ENCODE measurements at regions not wholly inside any gene's neighbourhood (a gene's known extent, or its start where the extent isn't known, plus 50 kb on each side); places are given as distances from the start of the nearest gene placed in this dataset.
"Not testable (repeated sequence)": the region's sequence is repeated elsewhere in the genome, so short reads cannot be mapped to it uniquely, and the experiment has no call there.

DNA sequence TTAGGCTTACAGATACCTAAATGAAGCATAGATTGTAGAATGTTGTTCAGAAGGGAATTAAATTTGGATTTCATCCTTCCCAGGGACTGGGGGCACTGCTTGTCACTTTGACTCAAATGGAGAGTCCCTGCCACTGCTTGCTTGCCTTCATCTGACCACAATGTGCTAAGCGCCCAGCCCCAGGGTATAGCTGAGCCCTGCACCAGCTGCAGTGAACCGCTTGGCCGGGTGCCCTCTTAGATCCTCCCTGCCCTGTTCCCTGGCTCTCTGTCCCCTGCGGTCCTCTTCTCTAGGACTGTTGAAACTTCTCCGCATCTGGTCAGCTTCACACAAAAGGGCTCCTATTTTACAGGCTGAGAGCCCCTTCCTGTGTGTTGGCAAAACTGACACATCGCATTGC lies 170.9 kb downstream of the BCL2L11 start:
- DNase-seq: not testable (repeated sequence)

DNA sequence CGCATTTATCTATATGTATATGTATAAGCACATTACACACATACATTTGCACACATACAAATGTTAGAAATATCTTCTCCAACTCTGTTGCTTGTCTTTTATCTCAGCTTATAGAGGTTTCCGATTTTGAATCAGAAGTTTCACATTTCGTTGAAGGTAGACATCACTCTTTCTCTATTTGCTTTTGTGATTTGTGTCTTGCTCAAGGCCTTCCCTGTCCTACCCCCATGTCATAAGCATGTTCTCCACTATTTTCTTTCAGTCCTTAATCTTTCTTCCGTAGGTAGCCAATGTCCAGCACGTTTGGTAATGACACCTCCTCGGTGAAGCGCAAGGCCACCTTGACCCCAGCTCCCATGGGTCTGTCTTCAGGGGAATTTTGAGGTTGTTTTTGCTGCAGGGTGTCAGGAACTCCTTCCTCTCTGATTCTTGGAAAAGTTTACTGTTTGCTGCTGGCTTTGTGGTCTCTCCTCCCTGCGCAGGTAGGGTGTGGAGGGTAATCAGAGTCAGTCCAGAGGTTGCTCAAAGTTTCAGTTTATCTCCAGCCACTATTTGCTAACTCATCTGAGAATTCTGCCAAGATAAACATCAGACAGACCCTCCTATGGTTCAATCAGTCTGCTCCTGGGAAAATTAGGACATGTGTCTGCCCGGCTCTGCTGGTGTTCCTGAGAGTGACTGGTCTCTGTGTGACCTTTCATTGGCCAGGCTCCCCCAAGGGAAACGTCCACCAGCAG lies 171.7 kb downstream of the BCL2L11 start:
- not testable (repeated sequence) for DNase-seq

DNA sequence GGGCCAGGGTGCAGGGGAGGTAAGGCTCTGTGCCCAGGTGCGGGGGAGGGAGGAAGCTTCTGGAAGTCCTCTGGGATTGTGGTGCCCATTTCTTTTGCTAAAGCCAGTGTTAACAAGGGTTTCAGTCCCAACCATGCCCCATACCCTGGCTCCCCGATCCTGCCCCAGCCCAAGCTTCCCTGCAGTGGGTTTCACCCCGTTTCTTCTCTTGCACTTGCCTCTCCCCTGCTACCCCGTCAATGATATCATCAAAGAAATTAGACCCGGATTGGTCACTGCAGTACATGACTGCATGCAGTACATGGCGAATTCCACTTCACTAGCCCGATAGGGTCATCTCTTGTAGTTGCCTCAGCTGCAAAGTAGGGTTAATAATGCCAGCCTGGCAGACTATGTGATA lies 174.0 kb downstream of the BCL2L11 start:
- not testable (repeated sequence) for DNase-seq

DNA sequence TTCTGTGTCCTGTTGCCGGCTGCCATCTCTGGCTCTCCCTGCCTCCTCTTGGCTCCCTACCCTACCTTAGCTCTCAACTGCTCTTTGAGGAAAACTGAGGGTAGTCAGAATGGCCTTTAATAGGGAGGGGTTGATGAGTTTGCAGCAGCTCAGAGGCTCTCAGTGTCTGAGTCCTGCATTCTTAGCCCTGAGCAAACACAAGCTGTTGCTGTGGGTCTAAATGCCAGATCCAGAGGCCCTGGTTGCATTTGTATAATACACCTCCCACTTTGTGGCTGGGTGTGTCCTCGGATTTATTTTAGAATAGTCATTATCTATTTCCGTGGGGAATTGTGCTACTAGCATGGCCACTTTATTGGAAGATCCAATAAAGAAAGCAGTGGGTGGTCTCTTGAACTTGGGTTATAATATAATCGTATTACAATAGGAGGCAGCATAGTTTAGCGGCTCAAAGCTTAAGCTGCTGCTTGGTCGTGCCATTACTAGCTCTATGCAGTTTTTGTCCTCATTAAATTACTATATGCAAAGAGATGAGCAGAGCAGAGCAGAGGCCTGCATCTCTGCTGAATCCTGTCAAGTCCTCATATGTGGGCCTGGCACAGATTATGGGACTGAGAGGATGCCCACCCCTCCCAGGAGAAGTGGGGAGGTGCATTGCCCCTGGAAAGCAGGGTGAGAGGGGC lies 175.5 kb downstream of the BCL2L11 start:
- DNase-seq: not testable (repeated sequence)

DNA sequence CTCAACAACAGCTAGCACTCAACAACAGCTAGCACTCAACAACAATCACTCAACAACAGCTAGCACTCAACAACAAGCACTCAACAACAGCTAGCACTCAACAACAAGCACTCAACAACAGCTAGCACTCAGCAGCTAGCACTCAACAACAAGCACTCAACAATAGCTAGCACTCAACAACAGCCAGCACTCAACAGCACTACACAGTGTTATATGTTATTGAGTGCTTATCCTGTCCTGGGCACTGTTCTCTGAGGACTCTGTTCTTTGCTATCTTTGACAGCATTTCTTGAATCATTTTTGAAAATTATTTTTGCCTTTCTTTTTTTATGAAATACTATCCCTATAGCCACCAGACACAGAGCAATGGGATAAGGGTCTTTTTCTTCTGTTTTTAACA lies 176.4 kb downstream of the BCL2L11 start:
- not testable (repeated sequence) for DNase-seq

DNA sequence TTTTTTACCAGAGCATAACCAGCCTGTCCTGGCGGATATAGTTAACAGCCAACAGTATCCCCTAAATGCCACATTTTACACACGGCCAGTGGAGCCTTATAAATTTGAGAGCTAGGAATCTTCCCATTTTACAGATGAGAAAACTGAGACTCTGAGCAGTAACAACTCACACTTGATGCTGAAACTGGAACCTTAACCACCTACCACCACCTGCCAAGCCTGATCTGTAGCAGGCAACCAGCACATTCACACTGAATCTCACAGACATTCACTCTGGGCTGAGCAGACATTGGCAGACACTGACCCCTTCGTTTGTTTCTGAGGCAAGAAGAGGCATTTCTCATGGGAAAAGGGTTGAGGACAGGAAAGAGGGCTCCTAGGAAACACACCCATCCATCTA lies 178.2 kb downstream of the BCL2L11 start:
- not testable (repeated sequence) for DNase-seq

DNA sequence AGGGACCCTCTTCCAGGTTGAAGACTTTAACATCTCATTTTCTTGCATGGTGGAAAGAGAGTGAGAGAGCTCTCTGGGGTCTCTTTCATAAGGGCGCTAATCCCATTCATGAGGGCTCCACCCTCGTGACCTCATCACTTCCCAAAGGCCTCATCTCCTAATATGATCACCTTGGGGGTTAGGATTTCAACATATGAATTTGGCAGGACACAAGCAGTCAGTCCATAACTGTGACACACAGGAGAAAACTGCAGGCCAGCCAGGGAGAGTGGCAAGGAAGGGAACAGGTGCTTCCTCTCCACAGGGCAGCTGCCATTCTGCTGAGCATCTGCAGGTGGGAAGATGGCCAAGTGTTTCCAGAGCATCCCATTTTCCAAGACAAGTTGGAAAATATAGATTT lies 178.9 kb downstream of the BCL2L11 start:
- not testable (repeated sequence) for DNase-seq

DNA sequence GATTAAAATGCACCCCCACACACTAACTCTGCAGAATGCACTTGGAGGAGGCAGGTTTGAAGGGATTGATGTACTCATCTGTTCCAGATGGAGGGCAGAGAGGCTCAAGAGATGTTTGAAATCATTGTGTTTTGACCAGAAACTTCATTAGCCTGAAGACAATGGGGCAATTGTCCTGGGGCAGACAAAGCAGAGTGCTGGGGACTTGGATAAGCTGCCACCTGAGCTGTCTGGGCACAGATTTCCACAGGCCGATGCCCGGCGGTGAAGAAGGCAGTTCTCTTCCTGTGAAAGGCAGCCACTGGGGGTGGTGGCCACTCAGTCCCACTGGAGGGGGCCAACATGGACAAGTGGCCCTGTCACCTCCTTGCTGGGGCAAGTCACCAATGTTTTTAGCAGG lies 181.0 kb downstream of the BCL2L11 start:
- DNase-seq: not testable (repeated sequence)

DNA sequence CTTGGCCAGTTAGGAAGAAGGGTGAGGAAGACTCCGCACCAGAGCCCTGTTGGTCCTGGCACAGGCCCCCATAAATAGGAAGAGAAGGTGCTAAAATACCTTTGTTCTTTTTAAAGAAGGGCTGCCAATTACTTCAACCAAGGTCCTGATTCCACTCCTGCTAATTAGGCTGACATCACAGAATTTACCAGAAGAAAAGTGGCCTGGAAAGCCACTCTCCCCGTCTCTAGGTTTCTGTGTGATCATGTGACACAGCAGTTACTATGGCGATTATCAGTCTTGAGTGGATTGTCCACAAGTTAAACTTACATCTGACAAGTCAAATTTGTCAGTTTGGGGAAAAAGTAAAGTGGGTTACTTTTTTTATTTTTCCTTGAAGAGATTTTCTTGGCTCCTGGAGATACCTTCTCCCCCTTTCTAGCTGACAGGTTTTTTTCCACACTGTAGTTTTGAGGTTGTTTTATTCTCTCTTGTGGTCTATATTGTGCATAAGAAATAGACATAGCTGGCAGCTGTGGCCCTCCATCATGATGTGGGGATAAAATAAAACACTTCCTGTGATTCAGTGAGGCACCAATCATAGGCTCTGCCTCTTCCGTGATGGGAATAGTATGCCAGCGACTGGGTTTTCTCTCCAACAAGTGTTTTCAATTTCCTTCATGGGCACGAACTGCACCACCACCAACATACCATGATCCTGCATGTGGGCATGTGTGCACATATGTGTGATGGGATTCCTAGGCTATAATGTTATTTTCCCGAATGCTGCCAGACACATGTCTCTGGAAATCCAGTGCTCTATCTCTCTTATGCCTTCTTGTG lies 181.9 kb downstream of the BCL2L11 start:
- DNase-seq: not testable (repeated sequence)

DNA sequence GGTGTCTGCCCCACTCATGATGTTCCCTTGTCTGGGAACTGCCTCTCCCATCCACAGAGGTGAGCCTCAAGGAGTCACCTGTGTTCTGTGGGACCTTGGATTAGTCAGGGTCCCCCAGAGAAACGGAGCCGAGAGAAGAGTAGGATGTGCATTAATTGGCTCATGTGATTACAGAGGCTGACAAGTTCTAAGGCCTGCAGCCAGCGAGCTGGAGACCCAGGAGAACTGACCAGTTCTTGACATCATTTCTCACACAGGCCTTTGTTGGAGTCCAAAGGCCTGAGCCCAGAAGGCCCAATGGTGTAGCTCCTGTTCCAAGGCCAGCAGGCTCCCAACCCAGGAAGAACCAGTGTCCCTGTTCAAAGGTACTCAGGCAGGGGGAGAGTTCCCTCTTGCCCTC lies 186.6 kb downstream of the BCL2L11 start:
- DNase-seq: not testable (repeated sequence)

DNA sequence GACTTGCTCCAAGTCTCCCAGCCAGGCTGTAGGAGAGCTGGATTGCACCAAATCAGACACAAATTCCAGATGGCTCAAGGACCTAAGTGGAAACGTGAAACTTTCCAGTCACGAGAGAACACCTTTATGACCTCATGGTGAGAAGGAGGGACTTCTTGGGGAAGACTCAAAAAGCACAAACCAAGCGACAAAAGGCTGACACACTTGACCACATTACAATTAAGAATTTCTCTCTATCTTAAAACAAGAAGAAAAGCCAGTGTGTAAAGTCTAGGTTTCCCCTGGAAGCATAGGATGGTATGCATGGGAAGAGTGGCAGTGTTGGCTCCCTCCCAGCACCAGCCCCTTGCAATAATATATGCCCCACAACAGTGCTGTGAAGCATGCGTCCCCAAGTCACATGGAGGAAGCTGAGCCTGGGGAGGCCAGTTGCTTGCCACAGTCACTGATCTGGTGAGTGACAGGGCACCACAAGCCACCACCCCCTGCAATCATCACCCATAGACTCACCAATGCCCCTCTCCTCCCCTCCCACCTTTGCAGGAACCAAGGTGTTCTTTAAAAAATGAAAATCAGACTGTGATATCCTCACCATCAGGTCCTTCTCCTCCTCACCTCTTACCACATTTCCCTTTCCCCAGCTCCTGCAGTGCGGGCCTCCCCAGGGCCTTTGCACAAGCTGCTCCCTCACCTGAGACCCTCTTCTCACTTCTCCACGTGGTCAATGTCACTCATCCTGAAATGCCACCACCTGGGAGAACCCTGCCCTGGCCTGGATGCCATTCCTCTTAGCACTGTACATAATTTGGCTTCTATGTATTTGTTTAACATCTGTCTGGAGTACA lies 188.7 kb downstream of the BCL2L11 start:
- not testable (repeated sequence) for DNase-seq

DNA sequence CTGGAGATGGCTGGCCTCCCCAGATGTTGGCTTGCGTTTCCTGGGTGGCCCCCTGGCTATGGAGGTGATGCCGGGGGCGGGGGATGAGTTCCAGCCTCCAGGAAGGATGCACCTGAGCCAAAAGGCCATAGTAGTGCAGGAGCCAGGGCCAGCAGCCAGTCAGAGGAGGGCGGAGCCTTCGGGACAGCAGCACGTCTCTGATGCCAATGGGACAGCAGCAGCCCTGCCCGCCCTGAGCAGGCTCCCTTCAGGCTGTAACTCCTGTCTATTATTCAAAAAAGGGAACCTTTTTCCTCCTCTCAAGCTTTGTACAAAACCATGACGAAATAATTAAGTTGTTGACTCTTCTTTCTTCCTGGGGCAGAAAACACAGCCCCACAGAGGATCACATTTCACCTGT lies 189.7 kb downstream of the BCL2L11 start:
- not testable (repeated sequence) for DNase-seq

DNA sequence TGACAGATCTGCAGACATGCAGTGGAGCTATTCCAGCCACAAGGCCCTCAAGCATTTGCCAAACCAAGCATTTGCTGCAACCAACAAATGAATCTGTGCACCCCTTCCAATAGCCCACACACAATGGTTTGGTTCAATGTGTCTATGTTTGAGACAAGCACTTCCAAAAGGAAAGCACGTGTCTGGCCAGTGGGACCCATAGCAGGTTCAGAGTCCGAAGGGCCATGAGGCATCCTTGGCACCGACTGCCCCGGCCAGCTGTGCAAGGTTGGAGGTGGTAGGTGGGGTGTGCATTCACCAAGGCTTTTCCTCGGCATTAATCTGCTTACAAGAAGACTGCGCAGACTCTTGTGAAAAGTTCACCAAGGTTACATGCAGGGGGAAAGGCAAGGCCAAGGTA lies 190.9 kb downstream of the BCL2L11 start:
- DNase-seq: not testable (repeated sequence)

DNA sequence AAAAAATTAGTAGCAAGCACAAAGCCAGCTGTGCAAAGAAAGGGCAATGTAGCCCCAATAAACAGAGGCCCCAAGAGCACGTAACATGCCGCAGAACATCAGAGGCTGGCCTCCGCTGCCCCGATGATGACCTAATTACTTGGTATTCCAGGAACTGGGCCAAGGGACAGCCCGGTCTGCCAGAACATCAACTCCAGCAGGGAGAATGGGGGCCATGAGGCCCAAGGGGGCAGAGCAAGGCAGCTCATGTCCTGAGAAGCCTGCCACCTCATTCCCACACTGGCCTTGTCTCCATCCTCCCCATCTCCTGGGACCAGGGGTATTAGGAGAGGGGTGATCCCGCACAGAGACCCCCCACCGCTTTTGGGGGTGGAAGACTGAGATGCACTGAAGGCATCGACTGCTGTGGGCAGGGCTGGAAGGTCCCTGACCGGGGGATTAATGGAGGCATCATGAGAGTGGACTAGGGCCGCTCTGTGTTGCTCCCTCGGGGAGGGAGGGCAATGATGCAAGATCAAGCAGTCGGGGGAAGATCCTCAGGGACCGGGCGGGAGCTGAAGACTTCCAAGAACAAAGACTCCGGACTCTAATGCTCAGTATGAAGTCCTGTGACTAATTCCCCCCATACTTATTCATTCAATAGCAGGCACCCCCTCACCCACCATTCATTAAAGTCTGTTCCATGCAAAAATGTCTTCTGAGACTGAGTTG lies 192.3 kb downstream of the BCL2L11 start:
- DNase-seq: not testable (repeated sequence)

DNA sequence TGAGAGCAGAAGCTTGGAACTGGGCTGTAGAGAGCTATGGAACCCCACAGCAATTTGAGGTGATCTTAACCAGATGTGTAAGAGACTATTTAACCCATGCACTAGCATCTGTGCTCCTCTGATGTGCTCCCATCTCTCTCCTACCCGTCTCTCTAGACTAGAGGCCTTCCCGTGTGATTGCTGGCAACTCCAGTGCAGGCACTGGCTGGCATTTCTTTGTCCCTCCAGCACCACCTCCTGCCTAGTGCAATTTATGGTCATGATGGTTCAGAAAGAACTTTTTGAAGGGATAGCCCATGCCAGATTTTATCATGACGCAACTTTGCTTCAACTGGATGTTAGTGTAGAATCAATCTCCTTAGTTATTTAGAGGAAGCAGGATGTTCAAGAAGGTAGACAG lies 193.0 kb downstream of the BCL2L11 start:
- not testable (repeated sequence) for DNase-seq

DNA sequence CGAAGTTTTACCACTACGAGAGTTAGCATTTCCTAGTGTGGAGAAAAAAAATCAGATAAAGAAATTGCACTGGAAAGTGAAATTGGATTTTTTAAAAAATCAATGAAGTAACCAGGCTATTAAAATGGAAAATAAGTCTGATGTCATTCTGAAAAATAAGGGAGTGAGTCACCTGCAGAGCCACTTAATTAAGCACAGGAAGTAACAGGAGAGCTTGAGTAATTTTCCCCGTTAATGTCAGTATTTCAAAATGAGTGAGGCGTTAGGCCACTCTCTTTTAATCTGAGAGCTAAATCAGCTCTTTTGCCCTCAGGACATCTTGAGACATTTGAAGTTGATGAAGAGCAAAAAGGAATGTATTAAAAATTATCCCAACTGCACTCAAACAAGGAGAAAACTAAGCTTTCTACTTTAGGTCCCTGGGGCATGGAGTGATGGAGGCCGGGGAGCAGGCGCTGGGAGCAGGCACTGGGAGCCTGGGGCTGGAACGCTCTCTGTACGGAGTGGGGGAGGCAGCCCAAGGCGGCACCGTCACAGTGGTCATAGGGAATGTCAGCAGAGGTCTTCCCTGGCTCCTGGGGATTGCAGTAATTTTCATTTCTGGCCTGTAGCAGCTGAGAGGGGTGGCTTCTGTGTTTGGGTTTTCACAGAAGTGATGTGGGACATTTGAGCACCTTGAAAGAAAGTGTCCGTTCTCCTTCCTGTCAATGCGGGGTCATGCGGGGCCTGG lies 194.6 kb downstream of the BCL2L11 start:
- not testable (repeated sequence) for DNase-seq

DNA sequence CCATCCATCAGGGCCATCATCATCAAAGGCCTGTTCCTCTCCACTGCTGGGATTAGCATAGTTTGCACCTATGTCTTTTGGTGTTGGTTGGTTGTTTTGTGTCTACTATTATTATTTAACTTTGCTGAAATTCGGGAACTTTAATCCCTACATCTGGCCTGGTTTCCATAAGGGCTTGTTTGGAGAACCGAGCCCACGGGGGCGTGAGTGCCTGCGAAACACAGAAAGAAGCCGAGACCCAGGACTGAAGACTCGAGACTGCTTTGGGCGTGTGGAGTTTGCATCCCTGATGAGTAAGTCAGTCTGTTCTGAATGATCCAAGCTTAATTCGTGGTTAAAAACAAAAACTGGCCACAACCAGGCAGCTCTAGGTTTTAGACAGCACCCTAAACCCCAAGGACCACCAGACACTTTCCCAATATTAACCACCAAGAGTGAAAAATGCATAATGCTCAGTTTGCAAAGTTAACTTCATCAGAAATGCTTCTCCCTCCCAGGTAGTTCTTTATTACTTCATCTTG lies 195.6 kb downstream of the BCL2L11 start:
- DNase-seq: not testable (repeated sequence)

DNA sequence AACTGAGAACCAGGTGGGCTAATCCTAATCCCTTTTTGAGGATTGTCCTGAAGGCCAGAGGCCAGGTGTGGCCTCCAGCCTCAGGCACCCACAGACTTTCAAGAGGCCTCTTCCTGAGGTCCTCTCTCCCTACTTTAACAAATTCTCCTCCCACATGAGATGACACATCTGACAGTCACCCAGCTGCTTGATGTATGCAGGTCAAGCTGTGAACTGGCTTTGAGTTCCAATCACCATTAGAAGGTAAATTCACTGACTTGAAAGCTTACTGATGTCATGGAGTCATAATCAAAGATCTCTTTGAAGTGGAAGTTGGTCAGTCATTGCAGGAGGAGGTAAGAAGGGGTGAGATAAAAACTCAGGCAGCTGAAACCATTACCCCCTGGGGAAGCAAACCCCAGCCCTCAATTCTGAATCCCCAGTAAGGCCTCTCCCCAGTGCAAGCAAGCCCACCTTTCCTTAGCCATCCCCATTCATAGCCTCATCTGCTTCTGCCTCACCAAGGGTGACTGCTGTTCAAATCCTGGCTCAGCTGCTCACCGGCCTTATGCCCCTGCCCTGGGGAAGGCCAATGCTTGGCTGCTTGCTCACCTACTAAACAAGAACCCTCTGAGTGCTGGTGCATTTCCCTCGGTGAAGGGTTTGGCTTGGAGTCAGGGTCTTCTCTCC lies 196.3 kb downstream of the BCL2L11 start:
- not testable (repeated sequence) for DNase-seq

DNA sequence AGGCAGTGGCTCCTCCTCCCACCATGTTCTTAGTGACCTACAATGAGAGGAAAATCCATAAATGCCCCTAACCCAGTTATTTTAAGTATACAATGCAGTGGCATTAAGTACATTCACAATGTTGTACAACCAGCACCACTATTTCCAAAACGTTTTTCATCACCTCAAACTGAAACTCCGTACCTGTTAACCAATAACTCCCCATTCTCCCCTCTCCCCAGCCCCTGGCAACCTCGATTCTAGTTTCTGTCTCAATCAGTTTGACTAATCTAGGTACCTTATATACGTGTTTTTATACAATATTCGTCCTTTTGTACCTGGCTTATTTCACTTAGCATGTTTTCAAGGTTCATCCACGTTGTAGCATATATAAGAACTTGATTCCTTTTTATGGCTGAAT lies 198.8 kb downstream of the BCL2L11 start:
- not testable (repeated sequence) for DNase-seq

DNA sequence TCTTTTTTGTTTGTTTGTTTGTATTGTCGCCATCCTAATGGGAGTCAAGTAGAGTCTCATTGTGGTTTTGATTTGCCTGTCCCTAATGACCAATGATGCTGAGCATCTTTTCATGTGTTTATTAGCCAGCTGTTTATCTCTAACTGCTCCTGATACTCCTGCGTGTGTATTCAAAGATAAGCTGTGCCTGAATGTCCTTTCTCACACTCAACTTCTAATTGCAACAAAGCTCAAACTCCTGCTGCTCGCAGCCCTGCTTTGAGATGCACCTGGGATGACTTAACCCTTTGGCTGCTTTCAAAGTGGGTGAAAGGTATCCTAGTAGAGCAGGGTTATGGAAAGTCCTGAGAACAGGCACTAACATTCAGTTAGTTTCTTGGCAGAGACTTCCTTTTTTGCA lies 199.6 kb downstream of the BCL2L11 start:
- not testable (repeated sequence) for DNase-seq

Data from NCI-H1105 treated with DMSO at 0.1 percent for 48 hours (cell line).